T47D (cell line): ENCODE measurements at regions not wholly inside any gene's neighbourhood (a gene's known extent, or its start where the extent isn't known, plus 50 kb on each side); places are given as distances from the start of the nearest gene placed in this dataset.
A peak's percentile ranks its signal among the peaks of the same experiment; 100 is the strongest.
"Not testable (repeated sequence)": the region's sequence is repeated elsewhere in the genome, so short reads cannot be mapped to it uniquely, and the experiment has no call there.

Source experiments
- DNase-seq, 2 experiments: peaks; one replicate each; pipeline versions ENCODE4 v3.0.0 to v3.0.0-alpha.2; 2011 to 2012; ENCODE audit warnings: low read depth in 1 of 2, low spot score in 1 of 2
- JUND ChIP-seq: IDR thresholded peaks from 2 replicates; pipeline ENCODE4 v1.6.1; 2012; ENCODE audit warnings: low read depth
- in situ Hi-C: cut with HindIII; loops from 2 replicates; pipeline ENCODE4 v1.10.0; 2016; ENCODE audit warnings: low sequenced_read_pairs, low pct_unique_long_range_greater_than_20kb

DNA sequence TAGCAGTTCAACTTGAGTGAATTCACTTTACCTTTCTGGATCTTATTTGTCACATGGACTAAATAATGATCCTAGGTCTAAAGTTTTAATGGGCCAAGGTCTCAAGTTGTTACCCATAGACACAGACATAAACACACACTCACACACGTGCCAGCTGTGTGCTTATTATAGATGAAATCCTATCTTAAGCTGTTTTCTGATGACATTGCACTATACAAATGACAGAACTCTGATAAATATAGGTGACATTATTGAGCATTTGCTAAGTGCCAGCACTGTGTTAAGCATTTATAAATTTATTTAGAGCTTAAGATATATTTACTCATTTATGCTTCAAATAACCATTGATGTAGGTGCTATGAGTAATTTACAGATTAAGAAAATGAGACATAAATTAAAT lies 474.4 kb upstream of the NR5A2 start:
- no peak for DNase-seq
- in situ Hi-C loops, result no loop called here
- TF ChIP-seq JUND, result no peak

DNA sequence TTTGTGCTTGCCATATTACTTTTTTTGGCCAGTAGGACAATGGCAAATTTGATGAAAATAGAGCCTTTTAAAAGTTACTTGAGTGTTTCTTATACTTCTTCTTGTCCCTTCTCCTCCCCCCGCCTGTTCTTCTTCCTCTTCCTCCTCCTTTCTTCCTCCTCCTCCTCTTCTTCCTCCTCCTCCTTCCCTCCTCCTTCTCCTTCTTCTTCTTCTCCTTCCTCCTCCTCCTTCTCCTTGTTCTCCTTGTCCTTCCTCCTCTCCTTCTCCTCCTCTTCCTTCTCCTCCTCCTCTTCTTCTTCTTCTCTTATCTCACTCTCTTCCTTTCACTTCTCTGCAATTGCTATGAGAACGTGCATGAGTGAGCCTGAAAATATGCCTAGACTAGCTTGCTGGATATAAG lies 466.2 kb upstream of the NR5A2 start:
- no peak for DNase-seq
- TF ChIP-seq JUND, result no peak
- in situ Hi-C loops, result no loop called here

DNA sequence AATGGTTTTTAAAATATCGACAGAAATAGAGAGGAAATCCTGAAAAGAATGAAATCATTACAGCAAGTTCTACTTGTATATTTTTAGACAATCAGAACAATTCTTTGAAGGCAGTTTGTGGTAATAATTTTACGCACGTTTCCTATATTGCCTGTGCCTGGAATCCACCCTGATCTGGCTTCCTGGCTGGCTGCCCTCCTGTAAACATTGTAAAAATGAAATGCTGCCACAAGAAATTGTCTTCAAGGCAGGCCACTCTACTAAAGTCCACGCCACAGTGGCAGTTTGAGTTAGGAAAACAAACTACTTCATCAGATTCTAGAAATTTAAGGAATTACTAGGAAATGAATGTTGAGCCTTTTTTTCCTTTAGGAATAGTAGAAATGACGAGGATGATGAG lies 454.5 kb upstream of the NR5A2 start:
- no peak for TF ChIP-seq JUND
- in situ Hi-C loops, result no loop called here

DNA sequence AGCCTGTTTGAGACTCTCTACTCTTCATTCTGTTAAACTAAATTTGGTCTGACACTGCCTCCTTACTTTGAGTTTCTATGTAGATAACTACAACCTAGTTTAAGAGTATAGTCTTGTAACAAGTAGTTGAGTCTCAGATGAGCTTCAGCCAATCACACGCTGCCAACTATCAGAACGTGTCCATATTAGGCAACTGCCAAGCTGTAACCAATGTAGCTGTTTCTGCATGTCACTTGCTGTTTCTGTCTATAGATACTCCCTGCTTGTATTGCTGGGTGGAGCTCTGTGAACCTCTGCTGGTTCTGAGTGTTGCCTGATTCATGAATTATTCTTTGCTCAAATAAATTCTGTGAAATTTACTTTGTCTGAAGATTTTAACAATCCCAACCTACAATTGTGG lies 452.6 kb upstream of the NR5A2 start:
- no peak for TF ChIP-seq JUND
- peak in 1 of 2 experiments; percentile 13 for DNase-seq
- in situ Hi-C loops, result no loop called here

More for the DNA sequence above, 454.5 kb upstream of the NR5A2 start:
- DNase-seq, result peak in 1 of 2 experiments; percentile 35

DNA sequence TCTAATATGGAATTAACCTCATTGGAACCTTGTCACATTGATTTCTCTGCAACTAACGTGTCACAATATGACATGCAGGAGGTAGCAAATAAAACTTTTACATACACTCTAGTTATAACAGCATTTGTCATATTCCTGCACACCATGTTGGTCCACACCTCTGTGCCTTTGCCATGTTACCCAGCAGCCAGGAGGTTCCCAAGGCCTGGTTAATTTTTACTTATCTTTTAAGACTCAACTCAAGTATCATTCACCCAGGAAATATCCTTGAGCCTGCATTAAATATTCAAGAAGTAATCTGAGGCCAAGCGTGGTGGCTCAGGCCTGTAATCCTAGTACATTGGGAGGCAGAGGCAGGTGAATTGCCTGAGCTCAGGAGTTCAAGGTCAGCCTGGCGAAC lies 447.2 kb upstream of the NR5A2 start:
- in situ Hi-C loops, result no loop called here
- DNase-seq, result no peak
- no peak for TF ChIP-seq JUND

DNA sequence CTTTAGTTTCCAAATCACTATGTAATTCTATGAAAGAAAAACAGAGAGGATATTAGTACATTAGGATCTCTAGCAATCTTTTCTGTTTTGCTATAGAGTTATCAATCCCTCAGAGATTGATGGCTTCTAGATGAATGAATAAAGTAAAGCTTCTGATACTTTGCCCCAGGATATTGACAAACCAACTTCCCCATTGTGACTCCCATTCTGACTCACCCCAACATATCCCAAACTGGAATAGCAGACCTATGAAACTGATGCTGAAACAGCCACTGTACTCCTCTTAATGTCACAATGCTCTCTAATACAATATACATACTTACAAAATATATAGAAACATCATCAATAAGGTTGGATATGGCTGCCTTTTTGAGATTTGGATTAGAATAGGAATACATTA lies 442.1 kb upstream of the NR5A2 start:
- TF ChIP-seq JUND, result no peak
- in situ Hi-C loops, result no loop called here

DNA sequence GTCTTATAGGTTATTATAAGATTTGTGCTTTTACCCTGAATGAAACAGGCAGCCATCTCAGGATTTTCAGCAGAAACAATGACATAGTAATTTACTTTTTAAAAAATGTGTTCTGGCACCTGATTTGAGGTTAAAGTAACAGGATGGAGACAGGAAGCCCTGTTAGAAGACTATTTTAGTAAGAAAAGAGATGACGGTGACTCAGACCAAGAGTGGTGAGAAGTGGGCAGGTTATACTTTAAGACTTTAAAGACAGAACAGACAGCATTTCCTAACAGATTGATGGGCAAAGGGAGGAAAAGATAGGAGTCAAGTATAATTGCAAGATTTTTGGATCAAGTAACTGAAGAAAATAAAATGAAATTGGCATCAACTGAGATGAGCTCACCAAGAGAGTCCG lies 436.8 kb upstream of the NR5A2 start:
- in situ Hi-C loops, result no loop called here
- DNase-seq, result no peak
- TF ChIP-seq JUND, result no peak

More for the DNA sequence above, 442.1 kb upstream of the NR5A2 start:
- DNase-seq, result peak in 1 of 2 experiments; percentile 51

DNA sequence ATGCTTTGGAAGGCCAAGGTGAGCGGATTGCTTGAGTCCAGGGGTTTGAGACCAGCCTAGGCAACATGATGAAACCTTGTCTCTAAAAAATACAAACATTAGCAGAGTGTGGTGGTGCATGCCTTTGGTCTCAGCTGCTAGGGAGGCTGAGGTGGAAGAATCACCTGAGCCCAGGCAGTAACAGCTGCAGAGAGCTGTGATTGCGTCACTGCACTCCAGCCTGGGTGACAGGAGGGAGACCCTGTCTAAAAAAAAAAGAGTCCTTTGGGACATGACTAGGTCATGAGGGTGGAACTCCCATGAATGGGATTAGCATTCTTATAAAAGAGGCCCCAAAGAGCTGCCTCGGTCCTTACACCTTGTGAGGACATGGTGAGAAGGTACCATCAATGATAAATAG lies 436.0 kb upstream of the NR5A2 start:
- no peak for DNase-seq
- no peak for TF ChIP-seq JUND
- in situ Hi-C loops, result no loop called here

DNA sequence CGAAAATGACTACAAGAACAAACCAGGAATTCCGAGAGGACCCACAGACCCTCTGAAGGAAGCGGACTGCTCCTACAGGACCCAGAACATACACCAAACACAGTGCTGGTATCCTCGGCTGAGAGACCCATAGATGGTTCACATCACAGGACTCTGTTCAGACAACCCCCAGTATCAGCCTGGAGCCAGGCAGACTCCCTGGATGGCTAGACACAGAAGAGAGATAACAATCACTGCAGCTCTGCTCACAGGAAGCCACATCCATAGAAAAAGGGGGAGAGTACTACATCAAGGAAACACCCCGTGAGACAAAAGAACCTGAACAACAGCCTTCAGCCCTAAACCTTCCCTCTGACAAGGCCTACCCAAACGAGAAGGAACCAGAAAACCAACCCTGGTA lies 434.0 kb upstream of the NR5A2 start:
- in situ Hi-C loops, result no loop called here

DNA sequence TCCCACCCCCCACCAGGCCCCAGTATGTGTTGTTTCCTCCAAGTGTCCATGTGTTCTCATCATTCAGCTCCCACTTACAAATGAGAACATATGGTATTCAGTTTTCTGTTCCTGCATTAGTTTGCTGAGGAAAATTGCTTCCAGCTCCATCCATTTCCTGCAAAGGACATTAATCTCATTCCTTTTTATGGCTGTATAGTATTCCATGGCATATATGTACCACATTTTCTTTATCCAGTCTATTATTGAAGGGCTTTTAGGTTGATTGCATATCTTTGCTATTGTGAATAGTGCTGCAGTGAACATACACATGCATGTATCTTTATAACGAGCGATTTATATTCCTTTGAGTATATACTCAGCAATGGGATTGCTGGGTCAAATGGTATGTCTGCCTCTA lies 431.1 kb upstream of the NR5A2 start:
- in situ Hi-C loops, DNase-seq: not testable (repeated sequence)

More for the DNA sequence above, 434.0 kb upstream of the NR5A2 start:
- no peak for DNase-seq
- no peak for TF ChIP-seq JUND

DNA sequence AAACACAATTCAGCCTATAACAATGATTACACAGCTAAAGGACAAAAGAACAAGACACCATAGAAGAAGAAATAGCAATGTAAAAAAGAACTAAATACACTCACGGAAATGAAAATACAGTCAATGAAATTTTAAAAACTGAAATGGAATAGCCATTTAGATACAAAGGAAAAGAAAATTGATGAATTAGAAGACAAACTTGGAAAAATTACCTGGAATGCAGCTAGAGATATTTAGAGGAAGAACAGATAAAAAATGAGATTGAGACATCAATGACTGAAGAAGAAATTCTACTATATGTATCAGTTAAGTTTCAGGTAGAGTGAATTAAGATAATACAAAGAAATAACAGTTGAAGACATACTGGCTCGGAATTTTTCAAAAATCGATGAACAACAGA lies 430.4 kb upstream of the NR5A2 start:
- TF ChIP-seq JUND, result no peak
- no peak for DNase-seq
- in situ Hi-C loops, result no loop called here

DNA sequence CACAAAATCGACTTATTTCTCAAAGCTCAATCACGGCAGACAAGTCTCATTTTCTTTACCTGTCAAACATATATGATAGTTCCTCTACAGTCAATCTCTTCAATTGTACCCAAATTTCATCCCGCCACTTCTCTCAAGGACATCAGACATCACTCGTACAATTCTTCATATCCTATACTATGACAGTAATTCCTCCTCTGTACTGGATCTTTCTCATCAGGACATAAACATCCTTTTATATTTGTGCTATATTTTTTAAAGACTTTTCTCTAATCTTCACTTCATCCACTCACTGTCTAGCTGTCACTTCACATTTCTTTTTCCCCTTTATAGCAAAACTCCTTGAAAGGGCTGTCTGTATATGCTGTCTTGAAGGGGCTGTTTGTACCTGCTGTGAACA lies 419.1 kb upstream of the NR5A2 start:
- in situ Hi-C loops, result no loop called here
- DNase-seq, result no peak
- no peak for TF ChIP-seq JUND

DNA sequence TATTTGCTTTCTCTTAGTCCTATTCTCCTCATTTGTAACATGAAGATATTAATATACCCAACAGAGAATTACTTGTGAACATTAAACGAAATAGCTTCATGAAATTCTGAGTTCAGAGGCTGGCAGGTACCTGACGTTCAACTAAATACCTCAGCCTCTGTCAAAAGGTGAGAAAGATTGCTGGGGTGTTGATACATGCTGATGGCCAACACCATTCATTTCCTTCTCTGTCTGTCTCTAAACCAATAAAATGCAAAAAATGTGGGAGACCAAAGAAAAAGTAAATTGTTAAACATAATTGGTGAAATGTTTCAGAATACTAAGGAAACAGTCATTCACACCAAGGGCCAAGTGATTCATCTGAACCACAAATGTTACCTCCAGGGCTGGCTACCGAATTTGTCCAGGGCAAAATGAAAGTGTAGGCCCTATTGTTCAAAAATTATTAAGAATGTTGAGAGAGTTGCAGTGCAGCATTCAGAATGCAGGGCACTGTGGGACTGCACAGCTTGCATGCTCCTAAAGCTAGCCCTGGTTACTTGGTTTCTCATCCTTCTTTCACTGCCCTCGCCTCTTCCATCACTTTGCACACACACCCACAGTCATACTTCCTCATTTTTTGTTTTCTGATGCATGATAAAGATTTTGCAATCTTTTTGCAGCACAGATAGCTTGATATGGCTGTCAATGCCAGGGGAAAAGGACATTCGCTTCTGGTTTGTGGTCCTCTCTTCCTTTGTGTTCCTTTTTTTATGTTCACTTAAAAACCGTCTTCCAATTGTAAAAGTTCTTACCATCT lies 414.3 kb upstream of the NR5A2 start:
- no peak for DNase-seq
- no peak for TF ChIP-seq JUND
- in situ Hi-C loops, result no loop called here

DNA sequence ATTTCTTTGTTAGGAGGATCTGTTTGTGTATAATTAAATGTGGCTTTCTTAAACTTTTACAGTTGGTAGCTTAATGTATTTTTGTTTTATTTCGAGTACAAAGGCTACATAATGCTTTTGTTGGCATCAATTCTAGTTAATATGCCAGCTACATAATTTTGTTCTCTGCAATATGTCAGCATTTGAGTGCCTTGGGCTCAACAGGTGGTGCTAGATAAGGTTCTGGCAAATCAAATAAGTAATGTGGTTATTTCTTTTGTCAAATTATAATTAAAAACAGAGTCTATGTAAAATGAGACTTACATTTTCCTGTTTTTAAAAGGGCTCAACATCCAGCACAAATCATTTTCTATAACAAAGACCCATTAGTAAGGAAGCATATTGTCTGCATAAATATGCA lies 410.6 kb upstream of the NR5A2 start:
- no peak for TF ChIP-seq JUND
- in situ Hi-C loops, result no loop called here
- no peak for DNase-seq
